ENCODE measurements at regions not wholly inside any gene's neighbourhood (a gene's known extent, or its start where the extent isn't known, plus 50 kb on each side); places are given as distances from the start of the nearest gene placed in this dataset.

DNA sequence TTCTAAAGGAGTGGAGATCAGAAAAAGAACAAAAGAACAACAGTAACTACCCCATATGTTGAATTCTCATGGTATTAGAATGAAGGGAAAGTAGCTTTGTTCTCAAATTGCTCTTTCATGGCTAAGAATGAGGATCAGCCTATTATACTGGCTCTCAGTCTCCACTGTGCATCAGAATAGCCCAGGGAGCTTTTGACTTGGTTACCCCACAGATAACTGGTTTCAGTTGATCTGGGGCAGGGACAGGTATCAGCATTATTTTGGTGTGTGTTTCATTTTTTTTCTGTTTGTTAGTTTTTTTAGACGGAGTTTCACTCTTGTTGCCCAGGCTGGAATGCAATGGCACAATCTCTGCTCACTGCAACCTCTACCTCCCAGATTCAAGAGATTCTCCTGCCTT is 311.7 kb upstream of the TLE3 start:
- BruUV-seq (replicated peaks), result no TSS peak

DNA sequence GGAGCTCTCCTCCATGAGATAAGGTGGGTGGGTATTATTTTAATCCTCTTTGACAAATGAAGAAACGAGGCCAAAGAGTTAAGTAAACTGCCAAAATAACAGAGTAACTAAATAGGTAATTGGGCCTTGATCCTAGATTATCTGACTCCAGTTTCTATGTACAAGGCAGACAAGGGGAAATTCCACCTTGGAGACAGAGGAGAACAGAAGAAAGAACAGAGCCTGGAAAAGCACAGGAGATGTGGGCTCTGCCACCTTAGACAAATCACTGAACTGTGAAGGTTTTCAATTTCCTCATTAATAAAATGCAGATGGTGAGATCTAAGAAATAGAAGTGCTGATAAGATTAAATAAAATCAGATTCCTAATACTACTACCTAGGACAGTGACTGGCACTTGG is 310.2 kb upstream of the TLE3 start:
- Histone ChIP-seq H3K27ac (ENCODE audit: low read depth, low read length, poor library complexity, severe bottlenecking) (no peak overlapping the region), H3K36me3 (ENCODE audit: insufficient read depth, low read length, poor library complexity, severe bottlenecking) (no peaks in the 10 kb centered on the region), H3K9me3 (ENCODE audit: low read depth, low read length, poor library complexity, severe bottlenecking) (no peaks in the 10 kb centered on the region), H3K4me1 (ENCODE audit: insufficient read depth, low read length, poor library complexity, severe bottlenecking) (peaks cover 5% of the 10 kb centered on the region), H3K4me3 (ENCODE audit: low read depth, low read length, poor library complexity, severe bottlenecking) (no peak overlapping the region), H3K27me3 (replicated peaks; ENCODE audit: insufficient read depth, low read depth, low read length, poor library complexity) (peaks cover 3% of the 10 kb centered on the region)
- TF ChIP-seq EZH2 (IDR thresholded peaks at IDR 0.05; ENCODE audit: borderline replicate concordance, low read depth, low read length, poor library complexity, severe bottlenecking), result no peak
- TF ChIP-seq, protein P1, sequence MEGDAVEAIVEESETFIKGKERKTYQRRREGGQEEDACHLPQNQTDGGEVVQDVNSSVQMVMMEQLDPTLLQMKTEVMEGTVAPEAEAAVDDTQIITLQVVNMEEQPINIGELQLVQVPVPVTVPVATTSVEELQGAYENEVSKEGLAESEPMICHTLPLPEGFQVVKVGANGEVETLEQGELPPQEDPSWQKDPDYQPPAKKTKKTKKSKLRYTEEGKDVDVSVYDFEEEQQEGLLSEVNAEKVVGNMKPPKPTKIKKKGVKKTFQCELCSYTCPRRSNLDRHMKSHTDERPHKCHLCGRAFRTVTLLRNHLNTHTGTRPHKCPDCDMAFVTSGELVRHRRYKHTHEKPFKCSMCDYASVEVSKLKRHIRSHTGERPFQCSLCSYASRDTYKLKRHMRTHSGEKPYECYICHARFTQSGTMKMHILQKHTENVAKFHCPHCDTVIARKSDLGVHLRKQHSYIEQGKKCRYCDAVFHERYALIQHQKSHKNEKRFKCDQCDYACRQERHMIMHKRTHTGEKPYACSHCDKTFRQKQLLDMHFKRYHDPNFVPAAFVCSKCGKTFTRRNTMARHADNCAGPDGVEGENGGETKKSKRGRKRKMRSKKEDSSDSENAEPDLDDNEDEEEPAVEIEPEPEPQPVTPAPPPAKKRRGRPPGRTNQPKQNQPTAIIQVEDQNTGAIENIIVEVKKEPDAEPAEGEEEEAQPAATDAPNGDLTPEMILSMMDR (conservative IDR thresholded peaks at IDR 0.05; ENCODE audit: low read depth, low read length), result no peak
- intact Hi-C loops (cut with micrococcal nuclease; ENCODE audit: unreplicated experiment), result no loop called here
- POLR2A ChIA-PET (ENCODE audit: low non-redundant PET), result no interaction called here
- CTCF ChIA-PET, result no interaction called here
- DNase-seq (ENCODE audit: low spot score), result no peak
- BruUV-seq (replicated peaks), result no TSS peak

More for the DNA sequence above, 311.7 kb upstream of the TLE3 start:
- Histone ChIP-seq H3K9me3 (ENCODE audit: low read depth, low read length, poor library complexity, severe bottlenecking) (no peaks in the 10 kb centered on the region), H3K27me3 (replicated peaks; ENCODE audit: insufficient read depth, low read depth, low read length, poor library complexity) (no peaks in the 10 kb centered on the region), H3K4me3 (ENCODE audit: low read depth, low read length, poor library complexity, severe bottlenecking) (no peak overlapping the region), H3K4me1 (ENCODE audit: insufficient read depth, low read length, poor library complexity, severe bottlenecking) (peaks cover 11% of the 10 kb centered on the region), H3K27ac (ENCODE audit: low read depth, low read length, poor library complexity, severe bottlenecking) (no peak overlapping the region), H3K36me3 (ENCODE audit: insufficient read depth, low read length, poor library complexity, severe bottlenecking) (no peaks in the 10 kb centered on the region)
- TF ChIP-seq, protein P1 (conservative IDR thresholded peaks at IDR 0.05; ENCODE audit: low read depth, low read length), result no peak
- TF ChIP-seq EZH2 (IDR thresholded peaks at IDR 0.05; ENCODE audit: borderline replicate concordance, low read depth, low read length, poor library complexity, severe bottlenecking), result no peak
- ChIA-PET CTCF (no interaction called here), POLR2A (ENCODE audit: low non-redundant PET) (no interaction called here)
- intact Hi-C loops (cut with micrococcal nuclease; ENCODE audit: unreplicated experiment), result no loop called here
- no peak for DNase-seq (ENCODE audit: low spot score)

DNA sequence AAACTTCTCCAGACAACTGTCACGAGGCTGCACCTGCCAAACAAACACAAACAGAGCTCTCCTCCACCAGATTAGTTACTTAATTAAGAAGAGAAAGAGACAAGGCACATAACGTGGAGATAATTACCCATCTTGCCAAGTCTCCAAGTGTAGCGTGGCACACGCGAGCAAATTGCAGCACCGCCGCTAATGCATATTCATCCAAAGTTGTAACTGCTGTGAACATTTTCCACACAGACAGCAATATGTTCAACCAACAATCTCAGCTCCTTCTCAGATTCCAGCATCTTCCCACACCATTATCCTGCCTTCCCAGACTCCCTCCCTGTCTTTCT is 309.6 kb upstream of the TLE3 start:
- BruUV-seq (replicated peaks), result no TSS peak
- Histone ChIP-seq H3K27me3 (replicated peaks; ENCODE audit: insufficient read depth, low read depth, low read length, poor library complexity) (peaks cover 5% of the 10 kb centered on the region), H3K4me1 (ENCODE audit: insufficient read depth, low read length, poor library complexity, severe bottlenecking) (no peaks in the 10 kb centered on the region), H3K9me3 (ENCODE audit: low read depth, low read length, poor library complexity, severe bottlenecking) (no peaks in the 10 kb centered on the region), H3K4me3 (ENCODE audit: low read depth, low read length, poor library complexity, severe bottlenecking) (no peak overlapping the region), H3K27ac (ENCODE audit: low read depth, low read length, poor library complexity, severe bottlenecking) (no peak overlapping the region), H3K36me3 (ENCODE audit: insufficient read depth, low read length, poor library complexity, severe bottlenecking) (no peaks in the 10 kb centered on the region)
- intact Hi-C loops (cut with micrococcal nuclease; ENCODE audit: unreplicated experiment), result no loop called here
- no peak for DNase-seq (ENCODE audit: low spot score)
- POLR2A ChIA-PET (ENCODE audit: low non-redundant PET), result no interaction called here
- CTCF ChIA-PET, result no interaction called here
- TF ChIP-seq, protein P1 (conservative IDR thresholded peaks at IDR 0.05; ENCODE audit: low read depth, low read length), result no peak
- TF ChIP-seq EZH2 (IDR thresholded peaks at IDR 0.05; ENCODE audit: borderline replicate concordance, low read depth, low read length, poor library complexity, severe bottlenecking), result no peak

Measured in A673 (cell line).